ENCODE measurements at regions not wholly inside any gene's neighbourhood (a gene's known extent, or its start where the extent isn't known, plus 50 kb on each side); places are given as distances from the start of the nearest gene placed in this dataset.
"Not testable (repeated sequence)": the region's sequence is repeated elsewhere in the genome, so short reads cannot be mapped to it uniquely, and the experiment has no call there.

DNA sequence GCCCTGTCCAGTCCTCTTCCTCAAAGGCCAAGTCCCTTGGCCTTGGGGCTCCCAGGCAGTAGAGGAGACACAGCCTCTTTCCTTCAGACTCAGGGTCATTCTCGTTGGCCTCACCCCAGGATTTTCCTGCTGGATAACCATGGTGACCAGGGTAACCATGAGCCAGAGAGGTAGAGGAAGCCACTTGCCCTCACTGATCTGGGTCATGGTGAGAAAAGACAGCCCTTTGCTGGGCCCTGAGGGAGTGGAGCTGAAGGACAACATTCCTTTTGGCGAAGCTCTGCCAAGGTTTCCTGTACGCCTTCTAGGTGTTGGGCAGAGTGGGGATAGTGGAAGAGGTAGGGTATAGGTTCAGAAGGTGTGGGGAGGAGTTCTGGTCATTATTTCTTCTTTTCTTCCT lies 53.1 kb upstream of the WNT4 start:
- no peak for DNase-seq

DNA sequence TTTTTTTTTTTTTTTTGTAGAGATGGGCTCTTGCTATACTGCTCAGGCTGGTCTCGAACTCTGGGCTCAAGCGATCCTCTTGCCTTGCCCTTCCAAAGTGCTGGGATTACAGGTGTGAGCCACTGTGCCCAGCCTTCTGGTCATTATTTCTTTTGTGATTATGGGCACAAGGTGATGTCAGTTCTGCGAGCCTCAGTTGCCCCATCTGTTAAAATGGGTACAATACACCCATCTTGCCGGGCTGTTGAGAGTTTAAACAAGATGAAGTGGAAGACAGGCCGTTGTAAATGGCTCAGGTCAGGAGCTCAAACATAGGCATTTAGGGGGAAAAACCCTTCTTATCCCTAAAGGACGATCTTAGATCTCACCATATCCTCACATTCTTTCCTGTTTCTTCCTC lies 53.7 kb upstream of the WNT4 start:
- DNase-seq: no peak

DNA sequence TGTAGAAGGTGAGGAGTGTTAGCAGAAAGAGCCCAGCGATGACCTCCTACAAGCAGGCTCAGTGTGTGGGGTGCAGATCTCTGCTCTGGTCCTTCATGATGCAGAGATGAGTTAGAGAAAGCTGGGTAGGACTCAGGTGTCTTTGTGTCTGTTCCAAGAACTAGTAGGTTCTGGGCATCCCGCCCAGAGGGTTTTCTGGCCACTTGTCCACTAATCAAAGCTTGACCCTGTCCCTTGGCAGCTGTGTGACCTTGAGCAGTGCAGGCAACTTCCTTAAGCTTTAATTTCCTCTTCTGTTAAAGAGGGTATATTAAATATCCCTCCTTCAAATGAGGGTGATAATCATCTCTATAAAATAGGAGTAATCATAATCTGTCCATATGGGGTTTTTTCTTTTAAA lies 54.7 kb upstream of the WNT4 start:
- no peak for DNase-seq

DNA sequence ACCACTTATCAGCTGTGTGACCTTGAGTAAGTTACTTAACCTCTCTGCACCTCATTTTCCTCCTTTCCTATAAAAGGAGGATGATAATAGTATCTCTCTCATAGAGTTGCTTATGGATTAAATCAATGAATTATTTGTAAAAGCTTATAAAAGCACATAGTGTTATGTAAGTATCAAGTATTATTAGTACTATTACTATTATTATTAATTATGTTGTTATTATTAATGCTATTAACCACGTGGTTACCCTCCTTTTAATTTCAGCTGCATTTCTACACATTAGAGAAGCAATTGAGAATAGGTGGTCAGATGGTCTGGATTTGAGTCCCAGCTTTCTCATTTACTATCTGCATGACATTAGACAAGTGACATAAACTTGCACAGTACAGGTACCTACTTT lies 58.1 kb upstream of the WNT4 start:
- no peak for DNase-seq

DNA sequence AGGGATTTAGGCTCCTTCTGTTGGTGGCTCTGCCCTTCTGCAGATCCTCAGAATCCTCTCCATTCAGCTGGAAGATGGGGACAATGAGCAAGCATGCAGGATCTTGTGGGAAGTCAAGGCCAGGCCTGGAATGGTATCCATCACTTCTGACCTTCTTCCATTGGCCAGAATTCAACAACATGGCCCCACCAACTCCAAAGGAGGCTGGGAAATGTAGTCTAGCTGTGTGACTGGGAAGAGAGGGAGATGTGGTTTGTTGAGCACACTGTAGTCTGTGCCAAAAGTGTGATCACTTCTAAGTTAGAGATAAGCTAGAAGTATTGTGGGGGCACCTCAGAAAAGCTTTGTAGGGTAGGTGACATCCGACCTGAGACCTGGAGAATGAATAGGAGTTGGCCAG lies 60.4 kb upstream of the WNT4 start:
- DNase-seq: no peak

DNA sequence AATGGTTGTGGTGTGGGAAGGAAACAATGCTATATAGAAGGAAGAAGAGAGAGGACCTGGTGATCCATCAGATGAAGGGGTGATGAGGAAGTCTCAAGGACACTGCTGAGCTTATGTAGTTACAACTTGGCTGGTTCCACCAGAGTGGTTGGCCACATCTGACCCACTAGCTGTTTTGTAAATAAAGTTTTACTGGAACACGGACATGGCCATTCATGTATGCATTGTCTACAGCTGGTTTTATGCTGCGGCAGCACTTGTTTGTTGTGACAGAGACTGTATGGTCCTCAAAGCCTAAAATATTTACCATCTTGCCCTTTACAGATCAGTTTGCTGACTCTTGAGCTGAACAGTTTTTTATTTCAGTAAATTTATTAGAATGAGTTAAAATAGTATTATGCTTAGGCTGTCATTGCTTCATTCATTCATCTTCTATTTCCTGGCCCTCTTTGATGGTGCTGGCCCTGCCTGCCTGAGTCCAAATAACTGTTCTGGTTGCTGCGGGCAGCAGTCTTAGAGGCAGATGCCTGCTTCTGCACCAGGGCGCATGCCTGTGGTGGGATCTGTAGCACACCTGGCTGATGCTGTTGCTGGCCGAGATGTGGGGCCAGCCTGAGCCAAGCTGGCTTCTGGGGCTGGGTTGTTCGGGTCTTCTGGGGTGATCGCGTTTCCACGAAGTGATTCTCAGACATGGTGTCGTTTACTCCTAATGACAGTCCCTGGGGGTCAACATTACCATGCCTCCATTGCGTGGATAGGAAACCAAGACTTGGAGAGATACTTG lies 61.4 kb upstream of the WNT4 start:
- no peak for DNase-seq

DNA sequence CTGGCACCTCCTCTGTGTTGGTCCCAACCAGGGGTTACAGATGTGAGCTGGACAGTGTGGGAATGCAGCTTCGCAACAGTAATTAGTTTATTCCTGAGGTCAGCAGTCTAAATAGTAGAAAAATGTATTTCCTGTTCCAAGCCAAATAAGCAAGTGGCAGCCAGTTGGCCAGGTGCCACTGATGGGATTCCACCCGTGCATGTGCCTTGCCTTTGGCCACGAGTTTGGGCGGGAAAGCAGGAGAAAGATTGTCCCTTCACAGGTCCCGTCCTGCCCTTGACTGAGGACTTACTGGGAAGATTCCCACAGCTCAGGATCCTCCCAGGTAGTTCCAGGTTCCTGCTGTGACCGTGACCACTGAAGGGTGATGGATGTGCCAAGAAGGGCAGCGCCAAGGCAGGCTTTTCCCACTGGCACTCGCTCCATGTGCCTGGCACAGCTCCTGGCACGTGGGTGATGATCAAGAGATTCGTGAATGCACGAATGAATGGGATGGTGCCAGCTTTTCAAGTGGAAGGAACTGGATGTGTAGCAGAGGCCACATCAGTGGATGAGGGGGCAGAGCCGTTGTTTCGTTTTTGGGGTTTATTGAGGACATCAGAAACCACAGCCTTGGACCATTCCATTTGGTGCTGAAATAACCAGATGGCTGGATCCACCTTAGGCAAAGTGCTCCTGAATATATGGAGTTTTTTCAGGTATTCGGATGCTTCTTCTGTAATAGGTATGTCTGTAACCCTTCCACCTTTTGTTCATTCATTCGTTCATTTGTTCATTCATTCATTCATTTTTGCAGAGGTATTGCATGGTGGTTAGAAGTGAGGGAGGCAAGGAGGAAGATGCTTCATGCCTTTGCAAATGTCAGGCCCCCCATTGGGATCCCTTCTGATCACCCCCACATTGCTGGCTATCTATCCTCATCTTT lies 62.4 kb upstream of the WNT4 start:
- no peak for DNase-seq

DNA sequence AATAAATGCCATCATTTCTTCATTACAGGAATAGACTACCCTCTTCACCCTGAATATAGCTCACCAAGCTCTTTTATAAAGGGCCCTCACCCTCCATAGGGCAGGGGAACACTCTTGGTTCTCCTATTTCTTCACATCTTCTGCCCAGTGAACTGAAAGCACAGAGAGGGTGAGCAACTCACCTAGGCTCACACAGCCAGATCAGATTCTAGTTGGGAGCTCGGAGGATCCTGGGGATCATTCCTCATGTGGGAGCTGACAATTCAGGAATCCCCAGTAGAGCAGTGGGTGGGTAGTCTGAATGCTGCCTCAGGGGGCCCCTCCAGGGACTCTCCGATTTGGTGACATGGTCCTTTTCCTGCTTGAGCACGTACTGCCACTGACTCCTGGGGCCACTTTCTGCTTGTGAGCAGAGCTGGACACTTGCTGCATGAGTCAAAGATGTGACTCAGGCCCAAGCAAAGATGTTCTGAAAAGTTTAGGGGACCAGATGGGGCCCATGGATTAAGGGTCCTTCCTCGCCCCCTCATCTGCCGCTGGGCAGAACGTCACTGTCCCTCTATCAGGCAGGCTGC lies 63.7 kb upstream of the WNT4 start:
- no peak for DNase-seq

DNA sequence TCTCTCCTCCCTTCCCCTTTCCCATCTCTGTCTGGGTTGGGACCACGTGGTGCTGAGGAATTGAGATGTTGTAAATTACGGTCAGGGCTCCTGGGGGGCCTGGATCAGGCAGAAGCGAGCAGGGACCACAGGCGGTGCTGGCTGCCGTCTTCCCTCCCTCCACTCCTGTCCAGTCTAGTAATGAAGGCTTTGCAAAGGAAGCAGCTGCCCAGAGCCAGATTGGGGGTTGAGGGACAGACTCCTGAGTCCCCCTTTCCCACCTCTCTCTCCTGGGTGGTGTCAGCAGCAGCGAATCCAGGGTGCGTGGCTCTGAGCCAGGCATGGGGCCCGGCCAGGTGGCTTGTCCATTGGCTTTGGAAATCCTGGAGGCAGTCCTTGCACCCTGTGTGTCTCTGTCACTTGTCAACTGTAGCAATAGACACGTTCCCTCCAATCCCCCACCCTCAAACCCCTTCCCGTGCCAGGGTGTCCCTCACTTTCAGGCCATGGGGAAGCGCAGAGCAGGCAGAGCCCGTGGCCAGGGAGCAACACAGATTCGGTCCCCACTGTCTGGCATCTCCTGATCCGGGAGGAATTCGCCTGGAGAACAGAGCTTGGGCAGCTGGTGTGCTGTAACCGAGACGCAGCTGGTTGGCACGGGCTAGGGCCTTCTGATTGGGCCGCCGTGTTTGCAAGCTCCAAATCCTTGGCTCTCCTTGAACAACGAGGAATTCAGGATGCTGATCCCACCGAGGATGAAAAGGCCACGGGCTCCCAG lies 64.8 kb upstream of the WNT4 start:
- no peak for DNase-seq

DNA sequence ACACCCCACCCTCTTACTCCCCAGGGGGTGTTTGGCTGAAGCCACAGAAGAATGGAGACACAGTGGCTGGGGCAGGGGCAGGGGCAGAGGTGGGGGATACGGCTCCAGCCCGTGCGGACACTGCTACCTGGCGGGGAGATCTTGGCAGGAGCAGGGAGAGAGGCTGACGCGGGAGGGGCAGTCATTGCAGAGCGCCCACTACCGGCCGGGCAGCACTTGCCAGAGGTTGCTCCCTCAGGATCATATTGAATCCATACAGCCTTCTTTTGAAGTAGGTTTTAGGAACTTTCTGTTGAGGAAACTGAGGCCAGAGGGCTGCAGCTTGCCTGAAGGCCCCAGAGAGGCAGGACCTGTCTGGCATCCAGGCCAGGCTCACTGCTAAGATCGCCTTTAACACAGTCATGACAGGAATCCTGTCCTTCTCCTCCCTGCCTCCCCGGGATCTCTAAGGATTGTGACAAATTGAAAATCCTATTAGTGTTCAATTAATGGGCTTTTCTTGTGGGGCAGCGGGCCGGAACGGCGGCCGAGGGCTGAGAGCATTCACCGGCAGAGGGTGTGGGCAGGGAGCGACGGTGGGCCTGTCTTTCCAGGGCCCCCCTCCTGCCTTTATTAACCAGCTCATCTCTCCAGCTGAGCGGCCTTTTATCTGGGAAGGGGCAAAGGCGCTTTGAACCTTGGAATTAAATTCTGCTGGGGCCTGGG lies 65.5 kb upstream of the WNT4 start:
- no peak for DNase-seq

DNA sequence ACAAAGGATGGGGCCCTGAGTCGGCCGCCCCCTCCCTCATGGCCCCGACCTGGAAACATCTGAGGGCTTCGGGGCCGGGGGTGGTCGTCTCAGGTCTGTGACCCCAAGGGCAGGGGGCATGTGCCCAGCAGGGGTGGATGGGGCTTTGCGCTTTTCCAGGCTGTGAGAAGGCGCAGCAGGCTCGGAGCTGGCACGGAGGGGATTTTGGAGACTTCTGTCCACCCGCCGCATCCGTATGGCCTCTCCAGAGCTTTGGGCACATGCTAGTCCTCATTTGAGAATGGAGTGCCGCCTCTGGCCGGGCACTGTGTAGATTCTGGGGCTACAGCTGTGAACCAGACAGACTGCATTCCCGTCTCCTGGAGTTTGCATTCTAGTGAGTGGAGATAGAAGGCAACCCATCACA lies 66.1 kb upstream of the WNT4 start:
- DNase-seq: no peak

DNA sequence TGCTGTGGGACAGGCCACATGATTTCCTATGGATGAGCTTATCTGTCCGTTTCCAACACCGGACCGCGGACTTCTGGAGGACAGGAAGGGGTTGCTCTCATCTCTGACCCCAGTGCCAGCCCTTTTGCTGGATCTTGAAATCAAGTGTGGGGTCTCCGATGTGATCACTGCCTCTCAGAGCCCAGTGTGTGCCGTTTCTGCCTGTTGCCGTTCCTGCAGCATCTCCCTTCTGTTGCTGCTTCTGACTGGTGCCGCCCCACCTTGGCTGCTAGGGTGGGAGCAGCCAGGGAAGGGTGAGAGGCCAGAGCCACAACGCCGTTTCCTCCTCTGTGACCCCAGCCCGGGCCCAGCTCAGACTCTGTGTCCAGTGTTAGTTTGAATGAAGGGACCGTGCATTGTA lies 67.3 kb upstream of the WNT4 start:
- no peak for DNase-seq

DNA sequence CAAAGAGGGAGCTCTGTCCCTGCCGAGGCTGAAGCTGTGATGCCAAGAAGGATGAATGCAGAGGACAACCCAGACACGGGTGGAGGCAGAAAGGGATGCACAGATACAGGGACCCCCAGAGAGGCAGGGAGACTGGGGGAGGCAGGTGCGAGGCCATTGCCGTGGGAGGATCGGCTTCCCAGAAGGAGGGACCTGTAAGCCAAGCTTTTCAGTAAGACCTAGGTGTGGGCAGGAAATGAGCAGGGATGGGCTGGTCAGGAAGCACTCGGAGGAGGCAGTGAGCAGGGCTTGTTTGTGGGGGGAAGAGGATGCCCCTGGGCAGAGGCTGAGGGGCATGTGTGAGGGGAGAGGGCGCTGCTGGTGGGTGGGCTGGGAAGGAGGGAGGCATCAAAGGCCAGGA lies 67.7 kb upstream of the WNT4 start:
- DNase-seq: no peak

DNA sequence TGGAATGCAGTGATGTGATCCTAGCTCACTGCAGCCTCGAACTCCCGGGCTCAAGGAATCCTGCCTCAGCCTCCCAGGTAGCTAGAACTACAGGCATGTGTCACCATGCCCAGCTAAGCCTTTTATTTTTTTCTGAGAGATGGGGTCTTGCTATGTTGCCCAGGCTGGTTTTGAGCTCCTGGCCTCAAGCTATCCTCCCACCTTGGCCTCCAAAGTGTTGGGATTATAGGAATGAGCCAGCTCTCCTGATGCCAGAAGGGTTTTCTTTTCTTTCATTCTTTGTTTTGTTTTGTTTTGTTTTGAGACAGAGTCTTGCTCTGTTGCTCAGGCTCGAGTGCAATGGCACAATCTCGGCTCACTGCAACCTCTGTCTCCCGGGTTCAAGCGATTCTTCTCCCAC lies 68.6 kb upstream of the WNT4 start:
- DNase-seq: not testable (repeated sequence)

DNA sequence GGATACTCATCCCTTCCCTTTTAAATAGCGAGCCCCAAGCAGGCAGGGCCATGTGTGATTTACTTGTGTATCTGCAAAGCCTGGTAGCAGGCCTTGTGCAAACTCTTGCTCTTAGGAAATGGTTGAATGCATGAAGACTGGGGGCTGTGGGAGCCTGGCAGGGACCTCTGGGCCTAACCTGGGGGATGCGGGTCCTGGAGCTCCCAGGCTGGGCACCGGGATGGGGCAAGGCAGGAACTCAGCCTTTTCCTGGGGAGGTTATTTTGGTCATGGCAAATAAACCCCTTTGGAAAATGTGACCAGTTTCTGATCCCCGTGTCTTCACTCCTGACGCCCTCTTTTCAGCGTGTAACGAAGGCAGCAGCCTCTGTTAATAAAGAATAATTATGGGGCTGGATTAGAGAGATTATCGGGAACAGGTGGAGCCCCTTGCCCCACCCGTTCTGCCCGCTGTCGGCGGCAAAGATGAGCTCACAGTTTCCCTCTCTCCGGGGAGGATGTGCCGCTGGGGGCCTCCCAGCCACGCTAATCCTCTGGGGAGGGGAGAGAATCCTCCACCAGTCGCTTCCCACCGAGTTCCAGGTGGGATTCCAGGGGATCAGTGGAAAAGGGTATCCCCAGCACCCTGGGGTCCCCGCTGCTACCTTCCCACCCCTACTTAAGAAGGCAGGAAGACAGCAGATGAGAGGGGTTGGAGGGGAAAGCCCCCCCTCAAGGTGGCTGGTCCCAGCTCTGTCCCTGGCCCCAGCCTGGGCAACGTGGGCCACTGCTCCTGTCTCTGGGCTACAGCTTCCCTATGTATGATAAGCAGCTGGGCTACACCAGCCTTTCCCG lies 69.7 kb upstream of the WNT4 start:
- no peak for DNase-seq

DNA sequence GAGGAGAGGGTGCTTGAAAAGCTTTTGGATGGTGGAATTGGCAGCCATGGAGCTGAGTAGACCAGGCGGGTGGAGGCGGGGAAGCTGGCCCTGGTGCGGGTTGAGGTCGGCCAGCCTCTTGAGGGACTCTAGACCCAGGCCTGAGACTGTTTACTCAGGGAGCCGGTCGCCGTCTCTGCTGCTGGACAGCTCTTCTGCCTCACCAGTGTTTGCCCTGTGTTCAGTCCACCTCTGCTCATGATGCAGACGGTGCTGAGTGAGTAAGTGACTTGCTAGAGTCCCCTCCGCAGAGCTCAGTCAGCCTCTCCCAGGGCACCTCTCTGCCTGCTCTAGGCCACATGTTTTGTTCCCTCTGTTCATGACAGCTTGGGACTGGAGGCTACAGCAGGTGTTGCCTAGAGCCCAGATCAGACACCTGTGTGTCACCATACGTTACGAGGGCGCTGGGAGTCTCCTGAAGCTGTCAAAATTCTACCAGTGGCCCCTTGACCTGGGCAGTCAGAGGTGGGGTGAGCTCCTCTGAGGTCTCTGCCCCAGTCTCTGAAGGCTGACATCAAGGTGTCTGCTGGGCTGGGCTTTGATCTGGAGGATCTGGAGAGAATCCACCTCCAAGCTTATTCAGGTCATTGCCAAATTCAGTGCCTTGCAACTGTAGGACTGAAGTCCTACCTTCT lies 73.5 kb upstream of the WNT4 start:
- no peak for DNase-seq

DNA sequence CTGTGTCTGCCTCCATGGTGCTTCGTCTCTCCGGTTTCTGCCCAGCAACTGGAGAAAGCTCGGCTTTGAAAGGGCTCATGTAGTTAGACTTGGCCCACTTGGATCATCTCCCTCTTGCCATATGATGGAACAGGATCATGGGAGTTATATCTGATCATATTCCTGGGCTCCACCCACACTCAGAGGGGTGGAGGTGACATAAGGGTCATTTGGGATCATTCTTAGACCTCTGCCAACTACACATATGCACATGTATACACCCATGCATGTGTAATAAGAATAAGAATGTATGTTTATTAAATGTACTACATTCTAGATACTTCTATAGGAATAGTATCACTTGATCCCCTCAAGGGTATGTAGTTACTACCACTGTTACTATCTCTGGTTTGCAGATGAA lies 74.1 kb upstream of the WNT4 start:
- DNase-seq: no peak

DNA sequence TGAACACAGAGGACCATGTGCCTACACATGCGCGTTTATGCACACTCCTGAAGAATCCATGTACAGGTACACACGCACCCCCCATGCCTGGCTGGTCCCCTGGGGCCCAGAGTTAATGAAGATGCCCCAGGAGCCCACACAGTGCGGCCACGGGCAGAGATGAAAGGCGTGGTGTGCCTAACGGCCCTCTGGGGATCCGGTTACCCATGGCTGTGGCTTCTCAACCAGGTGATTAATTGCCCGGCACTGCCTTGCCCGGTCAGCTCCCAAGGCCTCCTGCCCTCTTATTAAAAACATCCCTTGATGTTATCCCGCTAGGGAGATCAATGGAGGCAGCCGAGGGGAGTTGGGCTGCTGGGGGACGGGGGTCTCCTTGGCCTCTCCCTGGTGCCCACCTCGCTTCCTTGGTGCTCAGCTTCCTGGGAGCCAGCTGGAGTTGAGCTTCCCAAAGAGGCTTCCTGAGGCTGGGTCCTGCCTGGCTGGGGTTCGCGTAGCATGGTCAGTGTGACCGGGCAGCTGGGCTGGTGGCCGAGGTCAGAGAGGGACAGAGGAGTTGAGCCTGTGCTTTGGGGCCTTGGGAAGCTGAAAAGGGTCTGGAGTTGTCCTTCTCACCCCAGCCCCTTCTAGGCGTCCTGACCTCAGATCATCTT lies 75.0 kb upstream of the WNT4 start:
- DNase-seq: no peak

DNA sequence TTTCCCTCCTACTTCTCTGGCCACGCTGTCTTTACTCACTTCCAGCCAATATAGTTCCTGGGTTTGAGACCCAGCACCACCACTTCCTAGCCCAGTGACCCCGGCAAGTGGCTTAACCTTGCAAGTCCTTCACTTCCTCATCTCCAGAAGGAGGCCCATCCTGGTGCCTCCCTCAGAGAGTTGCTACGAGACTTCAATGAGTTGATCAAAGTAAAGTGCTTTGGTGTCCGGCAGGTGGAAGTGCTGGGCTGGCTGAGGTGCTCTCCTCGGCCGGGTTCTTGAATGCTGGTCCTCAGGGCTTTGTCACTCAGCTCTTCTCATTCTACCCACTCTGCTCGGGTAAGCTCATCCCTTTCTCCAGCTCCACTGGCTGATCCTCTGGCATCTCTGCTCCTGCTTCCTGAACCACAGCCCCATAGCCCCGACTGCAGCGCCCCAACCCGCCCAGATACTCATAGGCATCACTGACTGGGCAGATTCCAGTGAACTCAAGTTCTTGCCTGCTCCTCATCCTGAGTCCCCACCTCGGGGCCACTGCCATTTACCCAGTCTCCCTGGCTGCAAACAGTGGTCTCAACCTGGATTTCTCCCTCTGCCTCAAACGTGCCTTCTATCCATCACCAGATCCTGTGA lies 75.8 kb upstream of the WNT4 start:
- DNase-seq: no peak

DNA sequence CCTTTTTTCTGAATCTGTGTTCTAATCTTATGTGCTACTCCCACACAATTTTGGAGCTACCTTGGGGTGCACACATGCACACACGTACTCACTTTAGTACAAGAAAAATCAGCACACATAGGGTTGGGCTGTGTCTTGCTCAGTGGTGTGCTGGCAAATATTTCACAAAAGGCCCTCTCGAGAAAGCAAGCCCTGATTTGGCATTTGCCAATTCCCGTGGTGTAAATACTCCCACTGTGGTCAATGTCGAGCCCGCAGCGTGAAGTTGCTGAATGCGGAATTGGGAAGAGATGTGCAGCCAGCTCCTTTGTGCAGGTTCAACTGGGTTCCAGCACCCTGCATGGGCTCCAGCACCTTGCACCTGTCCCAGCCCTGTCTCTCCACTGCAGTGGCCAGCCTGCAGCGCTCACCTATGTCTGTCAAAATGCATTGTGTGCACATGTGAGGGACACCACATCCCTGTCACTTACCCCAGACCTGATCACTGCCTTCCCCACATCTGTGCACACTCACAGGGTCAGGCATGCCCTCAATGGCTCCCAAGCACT lies 78.4 kb upstream of the WNT4 start:
- DNase-seq: no peak

All from stimulated activated CD4-positive, alpha-beta T cell treated with anti-CD3 and anti-CD28 coated beads, Interleukin-2, amount 100 ng/mL, for 48 hours (primary cell).